ENCODE measurements at regions not wholly inside any gene's neighbourhood (a gene's known extent, or its start where the extent isn't known, plus 50 kb on each side); places are given as distances from the start of the nearest gene placed in this dataset.
A peak's percentile ranks its signal among the peaks of the same experiment; 100 is the strongest.

DNA sequence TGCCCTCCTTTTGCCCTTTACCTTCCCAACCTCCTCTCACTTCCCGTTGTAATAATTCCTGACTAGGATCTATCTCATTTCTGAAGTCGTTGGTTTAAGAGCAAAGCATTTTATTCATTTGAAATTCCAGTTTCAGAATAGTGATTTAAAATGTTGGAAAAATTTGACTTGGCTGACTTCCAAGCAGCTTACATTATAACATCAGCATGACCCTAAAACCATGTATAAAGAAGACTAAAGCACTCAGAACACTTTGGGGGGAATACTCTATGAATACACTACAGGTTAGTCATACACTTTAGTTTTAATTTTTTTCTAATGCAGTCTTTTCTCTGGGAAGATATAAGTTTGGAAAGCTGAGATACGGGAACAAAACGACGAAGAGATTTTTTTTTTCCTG, 161.1 kb downstream of the BTG1 start:
- Mint-ChIP-seq H3K4me3 (no peak overlapping the region), H3K9me3 (peaks cover 0 to 4% of the 10 kb centered on the region in 2 donors), H3K4me1 (ENCODE audit: low read depth) (peaks cover 35% of the 10 kb centered on the region), H3K27me3 (ENCODE audit: low read depth) (no peaks in the 10 kb centered on the region), H3K27ac (no peak overlapping the region), H3K36me3 (ENCODE audit: insufficient read depth in 2 of 2) (no peaks in the 10 kb centered on the region)
- DNase-seq (no peak), ATAC-seq (replicated peaks in 1 of 2) (no peak)

DNA sequence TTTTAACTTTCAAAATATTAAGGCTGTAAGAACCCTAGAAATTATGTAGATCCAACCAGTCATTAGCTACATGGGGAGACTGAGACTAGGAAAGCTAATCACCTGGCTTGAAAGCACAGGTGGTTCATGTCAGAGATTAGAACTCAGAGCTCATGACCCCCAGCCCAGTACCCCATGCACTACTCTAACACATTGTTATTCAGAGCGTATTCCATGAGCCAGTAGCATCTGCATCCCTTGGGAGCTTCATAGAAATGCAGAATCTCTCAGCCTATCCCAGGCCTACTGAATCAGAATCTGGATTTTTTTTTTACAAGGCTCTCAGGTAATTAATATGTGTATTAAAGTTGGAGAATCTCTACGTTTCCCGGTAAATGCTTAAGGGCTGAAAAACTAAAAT, 161.7 kb downstream of the BTG1 start:
- no peak for ATAC-seq (replicated peaks in 1 of 2)
- Mint-ChIP-seq H3K27ac (no peak overlapping the region), H3K9me3 (peaks cover 0 to 4% of the 10 kb centered on the region in 2 donors), H3K27me3 (ENCODE audit: low read depth) (no peaks in the 10 kb centered on the region), H3K4me3 (no peak overlapping the region), H3K36me3 (ENCODE audit: insufficient read depth in 2 of 2) (no peaks in the 10 kb centered on the region), H3K4me1 (ENCODE audit: low read depth) (peaks cover 30% of the 10 kb centered on the region)
- DNase-seq, result no peak

DNA sequence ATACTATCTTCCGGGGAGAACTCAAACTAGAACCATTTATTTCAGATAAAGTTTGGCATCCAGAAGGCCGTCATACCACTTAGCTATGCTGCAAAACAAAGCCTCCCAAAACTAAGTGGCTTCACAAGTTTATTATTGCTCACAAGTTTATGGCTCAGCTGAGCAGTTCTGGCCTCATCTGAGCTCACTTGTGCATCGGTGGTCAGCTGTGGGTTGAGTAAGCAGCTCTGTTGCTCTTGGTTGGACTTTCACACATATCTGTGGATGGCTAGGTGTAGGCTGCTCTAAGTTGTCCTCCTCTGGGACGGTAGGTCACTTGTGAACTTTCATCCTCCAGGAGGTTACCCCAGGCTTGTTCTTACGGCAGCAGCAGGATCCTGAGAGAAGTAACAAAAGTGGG, 162.7 kb downstream of the BTG1 start:
- H3K27ac Mint-ChIP-seq, result no peak overlapping the region
- H3K27me3 Mint-ChIP-seq (ENCODE audit: low read depth), result no peaks in the 10 kb centered on the region
- no peak for DNase-seq
- H3K4me1 Mint-ChIP-seq (ENCODE audit: low read depth), result peaks cover 35% of the 10 kb centered on the region
- H3K9me3 Mint-ChIP-seq, result peaks cover 2 to 6% of the 10 kb centered on the region in 2 donors
- H3K4me3 Mint-ChIP-seq, result no peak overlapping the region
- ATAC-seq (replicated peaks in 1 of 2), result no peak
- H3K36me3 Mint-ChIP-seq (ENCODE audit: insufficient read depth in 2 of 2), result peaks cover 2 to 4% of the 10 kb centered on the region in 2 donors

DNA sequence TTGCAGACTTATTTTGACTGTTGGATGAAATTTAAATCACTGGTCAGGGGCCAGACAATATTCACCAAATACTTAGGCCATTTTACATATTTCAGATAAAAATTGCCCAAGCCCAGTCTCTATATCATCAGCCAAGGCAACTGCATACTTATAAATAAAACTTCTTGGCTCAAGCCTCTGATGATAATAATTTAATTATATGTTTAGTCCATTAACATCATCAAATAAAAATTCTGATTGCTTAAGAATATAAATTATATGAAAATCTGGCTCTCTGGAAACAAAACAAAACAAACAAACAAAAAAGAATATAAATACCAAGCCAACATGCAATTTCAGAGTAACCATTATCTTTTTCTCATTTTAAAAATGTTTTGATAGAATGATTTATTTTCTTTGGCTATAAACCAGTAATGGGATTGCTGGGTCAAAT, 165.2 kb downstream of the BTG1 start:
- no peak for ATAC-seq (replicated peaks in 1 of 2)
- H3K9me3 Mint-ChIP-seq, result peaks cover 4 to 15% of the 10 kb centered on the region in 2 donors
- no peak overlapping the region for H3K27ac Mint-ChIP-seq
- no peaks in the 10 kb centered on the region for H3K27me3 Mint-ChIP-seq (ENCODE audit: low read depth)
- peaks cover 9 to 12% of the 10 kb centered on the region in 2 donors for H3K36me3 Mint-ChIP-seq (ENCODE audit: insufficient read depth in 2 of 2)
- DNase-seq, result no peak
- H3K4me3 Mint-ChIP-seq, result no peak overlapping the region
- H3K4me1 Mint-ChIP-seq (ENCODE audit: low read depth), result peaks cover 28% of the 10 kb centered on the region

DNA sequence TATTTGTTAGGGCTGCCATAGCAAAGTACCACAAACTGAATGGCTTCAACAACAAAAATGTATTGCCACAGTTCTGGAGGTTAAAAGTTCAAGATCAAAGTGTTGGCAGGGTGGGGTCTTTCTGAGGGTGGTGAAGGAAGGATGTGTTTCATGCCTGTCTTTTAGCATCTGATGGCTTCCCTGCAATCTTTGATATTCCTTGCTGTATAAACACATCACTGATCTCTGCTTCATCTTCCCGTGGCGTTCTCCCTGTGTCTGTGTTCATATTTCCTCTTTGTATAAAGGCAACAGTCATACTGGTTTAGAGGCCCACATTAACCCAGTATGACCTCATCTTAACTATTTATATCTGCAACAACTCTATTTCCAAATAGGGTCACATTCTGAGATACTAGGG, 167.5 kb downstream of the BTG1 start:
- Mint-ChIP-seq H3K4me3 (peak overlapping the region; percentile 21 to 42), H3K9me3 (peaks cover 4 to 15% of the 10 kb centered on the region in 2 donors), H3K4me1 (ENCODE audit: low read depth) (peaks cover 20% of the 10 kb centered on the region), H3K27ac (peak overlapping the region; percentile 85), H3K27me3 (ENCODE audit: low read depth) (no peaks in the 10 kb centered on the region), H3K36me3 (ENCODE audit: insufficient read depth in 2 of 2) (peaks cover 9 to 12% of the 10 kb centered on the region in 2 donors)
- ATAC-seq (replicated peaks in 1 of 2) (peak; percentile 60 to 65), DNase-seq (no peak)

DNA sequence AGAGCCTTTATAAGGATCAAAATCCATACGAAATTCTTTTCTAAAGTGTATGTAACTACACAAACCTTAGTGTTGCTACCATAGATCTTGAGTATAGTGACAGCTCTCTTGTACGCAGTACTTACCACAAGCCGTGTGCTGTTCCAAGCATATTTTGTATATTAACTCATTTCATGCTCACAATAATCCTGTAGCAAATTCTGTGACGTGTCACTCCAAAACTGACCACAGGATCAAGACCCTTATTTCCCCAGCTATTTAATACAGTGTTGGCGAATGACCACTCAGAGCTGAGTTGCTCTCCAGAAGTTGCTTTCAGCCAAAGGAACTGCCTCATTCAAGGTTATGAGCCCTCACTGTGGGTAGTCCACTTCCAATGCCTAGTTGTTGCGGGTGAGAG, 169.8 kb downstream of the BTG1 start:
- Mint-ChIP-seq H3K9me3 (peaks cover 6 to 13% of the 10 kb centered on the region in 2 donors), H3K36me3 (ENCODE audit: insufficient read depth in 2 of 2) (peaks cover 10 to 16% of the 10 kb centered on the region in 2 donors), H3K4me3 (no peak overlapping the region), H3K27ac (no peak overlapping the region), H3K27me3 (ENCODE audit: low read depth) (no peaks in the 10 kb centered on the region), H3K4me1 (ENCODE audit: low read depth) (peaks cover 20% of the 10 kb centered on the region)
- ATAC-seq (replicated peaks in 1 of 2), result no peak
- no peak for DNase-seq

DNA sequence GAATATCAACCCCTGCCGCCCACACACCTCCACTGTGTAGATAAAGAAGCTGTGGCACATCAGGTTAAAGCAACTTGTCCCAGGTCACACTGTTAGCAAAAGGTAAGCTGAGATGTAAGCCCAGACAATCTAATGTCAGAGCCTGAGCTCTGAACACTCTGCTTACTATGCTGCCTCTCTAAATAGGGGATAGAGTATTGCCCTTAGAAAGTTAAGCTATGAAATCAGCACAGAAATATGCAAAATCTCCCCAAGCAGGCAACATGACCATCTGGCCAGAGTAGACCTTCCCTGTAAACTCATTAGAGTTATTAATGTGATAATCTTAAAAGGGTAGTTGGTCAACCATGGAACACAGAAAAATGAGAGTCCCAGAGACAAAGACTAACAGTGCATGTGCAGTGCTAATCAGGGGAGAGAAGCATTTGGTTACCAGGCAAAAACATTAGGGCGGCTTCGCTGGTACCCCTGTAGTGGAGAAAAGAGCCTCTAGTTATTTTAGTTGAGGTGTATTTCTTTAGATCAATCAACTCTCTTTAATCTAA, 171.0 kb downstream of the BTG1 start:
- Mint-ChIP-seq H3K9me3 (peaks cover 6 to 13% of the 10 kb centered on the region in 2 donors), H3K4me3 (no peak overlapping the region), H3K27me3 (ENCODE audit: low read depth) (no peaks in the 10 kb centered on the region), H3K27ac (no peak overlapping the region), H3K4me1 (ENCODE audit: low read depth) (peaks cover 20% of the 10 kb centered on the region), H3K36me3 (ENCODE audit: insufficient read depth in 2 of 2) (peaks cover 10 to 16% of the 10 kb centered on the region in 2 donors)
- no peak for DNase-seq
- ATAC-seq (replicated peaks in 1 of 2), result no peak

DNA sequence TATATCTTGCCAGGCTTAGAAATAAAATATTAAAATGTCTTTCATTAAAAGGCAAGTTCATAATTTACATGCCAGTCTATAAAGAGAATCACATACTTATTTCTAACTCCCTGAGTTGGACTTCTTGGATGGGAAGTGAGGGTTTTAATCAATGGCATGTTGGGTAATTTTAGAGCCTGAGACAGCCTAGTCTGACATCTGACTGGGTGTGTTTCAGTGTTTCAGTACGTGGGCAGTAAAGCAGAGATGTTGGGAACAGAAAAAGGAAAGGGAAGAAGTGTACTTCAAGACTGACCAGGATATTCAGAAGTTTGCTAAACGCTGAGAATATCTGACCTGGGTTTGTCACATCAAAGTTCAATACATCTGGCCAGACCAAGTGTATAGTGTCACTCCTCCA, 171.8 kb downstream of the BTG1 start:
- H3K4me3 Mint-ChIP-seq, result no peak overlapping the region
- ATAC-seq (replicated peaks in 1 of 2) (no peak), DNase-seq (no peak)
- H3K4me1 Mint-ChIP-seq (ENCODE audit: low read depth), result peaks cover 18% of the 10 kb centered on the region
- peaks cover 6 to 13% of the 10 kb centered on the region in 2 donors for H3K9me3 Mint-ChIP-seq
- H3K27me3 Mint-ChIP-seq (ENCODE audit: low read depth), result no peaks in the 10 kb centered on the region
- peaks cover 10 to 16% of the 10 kb centered on the region in 2 donors for H3K36me3 Mint-ChIP-seq (ENCODE audit: insufficient read depth in 2 of 2)
- H3K27ac Mint-ChIP-seq, result no peak overlapping the region

DNA sequence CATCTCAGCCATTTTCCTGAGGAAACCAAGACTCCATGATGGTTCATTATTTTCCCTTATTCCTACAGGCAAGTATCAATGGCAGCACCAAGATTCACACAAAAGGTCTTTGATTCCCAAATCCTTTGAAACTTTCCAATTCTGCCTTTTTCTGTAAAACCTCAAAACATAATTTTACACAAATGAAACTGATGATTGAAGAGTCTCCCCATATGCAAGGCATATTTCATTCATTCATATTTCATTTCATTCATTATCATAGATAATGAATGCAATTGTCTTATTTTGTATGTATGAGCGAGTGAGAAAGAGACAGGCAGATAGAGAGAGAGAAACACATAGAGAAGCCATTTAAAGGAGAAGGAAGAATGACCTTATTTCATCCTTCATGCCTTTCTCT, 172.8 kb downstream of the BTG1 start:
- no peak for DNase-seq
- Mint-ChIP-seq H3K27ac (no peak overlapping the region), H3K36me3 (ENCODE audit: insufficient read depth in 2 of 2) (peaks cover 8 to 11% of the 10 kb centered on the region in 2 donors), H3K4me1 (ENCODE audit: low read depth) (peaks cover 9% of the 10 kb centered on the region), H3K27me3 (ENCODE audit: low read depth) (no peaks in the 10 kb centered on the region), H3K4me3 (no peak overlapping the region), H3K9me3 (peaks cover 4 to 11% of the 10 kb centered on the region in 2 donors)
- no peak for ATAC-seq (replicated peaks in 1 of 2)

DNA sequence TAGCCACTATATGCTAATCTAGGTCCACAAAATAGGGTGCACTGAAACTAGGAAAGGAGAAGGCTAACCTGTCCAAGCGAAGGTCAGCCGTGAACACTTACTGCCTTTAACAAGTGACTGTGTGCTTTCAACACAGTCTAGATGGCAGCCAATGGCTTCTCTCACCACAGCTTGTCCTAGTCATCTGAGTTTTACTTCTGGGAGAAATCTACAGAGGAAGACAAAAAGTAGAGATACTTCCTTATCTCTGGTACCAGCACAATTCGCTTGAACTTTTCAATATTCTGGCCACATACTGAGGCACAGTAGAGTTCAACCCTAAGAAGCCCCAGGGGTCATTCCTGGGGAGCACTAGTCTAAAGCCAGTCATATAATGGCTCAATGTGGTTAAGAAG, 176.9 kb downstream of the BTG1 start:
- Mint-ChIP-seq H3K36me3 (ENCODE audit: insufficient read depth in 2 of 2) (peaks cover 3 to 6% of the 10 kb centered on the region in 2 donors), H3K4me1 (ENCODE audit: low read depth) (peaks cover 6% of the 10 kb centered on the region), H3K27me3 (ENCODE audit: low read depth) (no peaks in the 10 kb centered on the region), H3K27ac (no peak overlapping the region), H3K4me3 (no peak overlapping the region), H3K9me3 (peaks cover 2 to 4% of the 10 kb centered on the region in 2 donors)
- DNase-seq (no peak), ATAC-seq (replicated peaks in 1 of 2) (no peak)

DNA sequence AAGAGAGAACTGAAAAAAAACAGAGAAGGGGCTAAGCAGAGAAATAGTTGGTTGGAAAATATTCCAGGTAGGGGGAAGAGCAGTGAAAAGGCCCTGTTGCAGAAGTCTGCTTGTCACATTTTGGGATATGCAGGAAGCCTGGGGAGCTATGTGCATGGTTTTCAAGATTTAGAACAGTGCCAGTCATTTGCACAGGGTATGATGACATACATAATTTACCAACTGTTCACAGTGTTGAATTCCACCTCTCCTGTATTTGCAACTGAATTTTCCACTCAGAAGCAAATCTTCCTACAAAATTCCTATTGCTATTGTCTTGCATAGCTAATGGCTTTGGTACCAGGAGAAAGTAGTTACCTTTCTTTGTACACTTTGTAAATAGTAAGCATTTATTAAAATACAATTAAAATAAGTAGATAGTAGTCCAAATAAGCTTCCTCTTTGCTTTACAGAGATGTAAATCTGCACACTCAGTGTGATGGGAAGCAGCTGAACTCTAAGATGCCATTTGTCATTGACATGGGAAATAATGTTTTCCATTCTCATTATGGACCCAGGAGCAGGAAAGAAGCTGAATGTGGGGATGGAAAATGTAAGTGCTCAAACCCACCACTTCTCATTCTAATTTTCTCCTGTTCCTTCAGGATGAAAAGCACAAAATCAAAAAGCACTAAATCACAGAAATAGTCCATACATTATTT, 177.4 kb downstream of the BTG1 start:
- Mint-ChIP-seq H3K4me1 (ENCODE audit: low read depth) (peaks cover 6% of the 10 kb centered on the region), H3K36me3 (ENCODE audit: insufficient read depth in 2 of 2) (peaks cover 4 to 6% of the 10 kb centered on the region in 2 donors), H3K27ac (no peak overlapping the region), H3K4me3 (no peak overlapping the region), H3K9me3 (peaks cover 3 to 6% of the 10 kb centered on the region in 2 donors), H3K27me3 (ENCODE audit: low read depth) (no peaks in the 10 kb centered on the region)
- ATAC-seq (replicated peaks in 1 of 2) (no peak), DNase-seq (no peak)

DNA sequence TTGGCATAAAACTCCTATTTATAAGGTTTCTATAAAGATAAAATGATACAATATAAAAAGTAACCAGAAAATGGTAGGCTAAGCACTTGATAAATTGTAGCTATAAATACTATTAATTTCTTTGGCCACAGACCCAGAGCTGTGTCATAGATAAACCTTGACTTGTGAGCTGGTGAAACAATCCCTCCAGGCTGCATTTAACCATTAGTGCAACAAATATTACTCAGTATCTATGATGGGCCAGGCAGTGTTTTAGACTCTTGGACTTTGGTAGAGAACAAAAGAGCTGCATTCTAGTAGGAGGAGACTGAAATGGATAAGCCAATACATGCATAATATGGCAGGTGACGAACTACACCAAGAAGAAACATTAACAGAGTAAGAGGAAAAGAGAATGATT, 178.1 kb downstream of the BTG1 start:
- Mint-ChIP-seq H3K4me3 (no peak overlapping the region), H3K4me1 (ENCODE audit: low read depth) (peaks cover 6% of the 10 kb centered on the region), H3K36me3 (ENCODE audit: insufficient read depth in 2 of 2) (peaks cover 5 to 6% of the 10 kb centered on the region in 2 donors), H3K9me3 (peaks cover 4 to 7% of the 10 kb centered on the region in 2 donors), H3K27me3 (ENCODE audit: low read depth) (no peaks in the 10 kb centered on the region), H3K27ac (no peak overlapping the region)
- no peak for ATAC-seq (replicated peaks in 1 of 2)
- DNase-seq, result no peak

DNA sequence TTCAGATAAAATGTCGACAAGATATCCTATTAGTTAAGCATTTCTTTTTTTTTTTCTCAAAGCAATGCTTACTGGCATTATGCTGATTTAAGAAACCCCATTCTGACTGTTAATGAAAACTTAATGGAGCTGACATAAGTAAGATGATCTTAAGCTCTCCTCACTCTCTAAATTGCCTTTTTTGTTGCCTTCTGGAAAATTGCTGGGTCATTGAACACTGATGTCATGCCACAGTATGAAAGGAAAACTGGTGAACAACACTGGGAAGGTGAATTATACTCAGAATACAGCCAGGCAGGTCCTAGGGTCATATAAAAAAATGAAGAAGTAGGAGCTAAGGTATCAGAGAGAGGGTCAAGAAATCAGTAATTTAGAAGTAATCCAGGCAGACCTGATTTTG, 179.9 kb downstream of the BTG1 start:
- Mint-ChIP-seq H3K27me3 (ENCODE audit: low read depth) (no peaks in the 10 kb centered on the region), H3K4me3 (no peak overlapping the region), H3K27ac (no peak overlapping the region), H3K9me3 (peaks cover 3 to 5% of the 10 kb centered on the region in 2 donors), H3K36me3 (ENCODE audit: insufficient read depth in 2 of 2) (peaks cover 2 to 3% of the 10 kb centered on the region in 2 donors), H3K4me1 (ENCODE audit: low read depth) (peaks cover 6% of the 10 kb centered on the region)
- ATAC-seq (replicated peaks in 1 of 2) (no peak), DNase-seq (no peak)

DNA sequence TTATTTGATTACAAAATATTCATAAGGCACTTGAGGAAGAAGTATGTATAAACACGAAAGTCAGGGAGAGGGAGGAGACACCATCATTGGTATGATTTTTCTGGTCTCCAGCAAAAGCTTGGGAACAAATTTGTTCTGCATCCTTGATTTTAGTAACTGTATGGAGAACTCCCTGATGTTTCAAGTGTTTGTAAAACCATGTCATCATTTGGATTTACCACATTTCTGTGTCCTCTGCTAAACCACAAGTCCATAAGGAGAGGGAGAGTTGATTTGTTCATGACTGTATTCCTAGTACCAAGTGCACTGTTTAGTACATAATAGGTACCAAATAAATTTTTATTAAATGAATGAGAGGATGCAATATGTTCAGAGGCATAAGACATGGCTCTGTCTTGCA, 181.1 kb downstream of the BTG1 start:
- Mint-ChIP-seq H3K4me3 (no peak overlapping the region), H3K36me3 (ENCODE audit: insufficient read depth in 2 of 2) (peaks cover 2 to 3% of the 10 kb centered on the region in 2 donors), H3K27me3 (ENCODE audit: low read depth) (no peaks in the 10 kb centered on the region), H3K4me1 (ENCODE audit: low read depth) (peaks cover 6% of the 10 kb centered on the region), H3K9me3 (peaks cover 3 to 7% of the 10 kb centered on the region in 2 donors), H3K27ac (no peak overlapping the region)
- DNase-seq, result no peak
- ATAC-seq (replicated peaks in 1 of 2), result no peak

Data from activated T-cell treated with anti-CD3 and anti-CD28 coated beads, Interleukin-2, amount 50 U/mL, for 72 hours (primary cell).